OCI-LY1 (cell line): ENCODE measurements at regions not wholly inside any gene's neighbourhood (a gene's known extent, or its start where the extent isn't known, plus 50 kb on each side); places are given as distances from the start of the nearest gene placed in this dataset.

Source experiments
- EZH2 ChIP-seq: fragments of 200-600 bp; sonication (generic), shearing (Covaris generic); IDR thresholded peaks from 2 replicates; pipeline ENCODE4 v1.8.0; 2017; ENCODE audit warnings: borderline replicate concordance, mixed run types, mild to moderate bottlenecking, antibody characterized with exemption, low read length, moderate library complexity, mixed read lengths
- TF ChIP-seq, protein P1 (sequence below): fragments of 200-600 bp; sonication (generic), shearing (Covaris generic); IDR thresholded peaks from 2 replicates; pipeline ENCODE4 v1.5.1; 2017; ENCODE audit warnings: mild to moderate bottlenecking, antibody characterized with exemption, low read length, moderate library complexity, mixed read lengths

DNA sequence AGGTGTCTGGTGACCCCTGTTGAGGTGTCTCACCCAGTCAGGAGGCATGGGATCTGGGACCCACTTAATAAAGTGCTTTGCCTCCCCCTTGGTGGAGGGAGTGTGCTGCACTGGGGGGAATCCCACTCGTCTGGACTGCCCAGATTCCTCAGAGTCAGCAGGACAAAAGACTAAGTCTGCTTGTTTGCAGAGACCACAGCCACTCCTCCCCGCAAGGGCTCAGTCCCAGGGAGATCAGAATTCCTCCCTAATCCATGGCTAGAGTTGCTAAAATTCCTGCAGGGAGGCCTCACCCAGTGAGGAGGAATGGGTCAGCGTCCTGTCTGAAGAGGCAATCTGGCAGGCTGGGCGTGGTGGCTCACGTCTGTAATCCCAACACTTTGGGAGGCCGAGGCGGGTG lies 442.2 kb downstream of the PABPC4L start:
- TF ChIP-seq, protein P1, sequence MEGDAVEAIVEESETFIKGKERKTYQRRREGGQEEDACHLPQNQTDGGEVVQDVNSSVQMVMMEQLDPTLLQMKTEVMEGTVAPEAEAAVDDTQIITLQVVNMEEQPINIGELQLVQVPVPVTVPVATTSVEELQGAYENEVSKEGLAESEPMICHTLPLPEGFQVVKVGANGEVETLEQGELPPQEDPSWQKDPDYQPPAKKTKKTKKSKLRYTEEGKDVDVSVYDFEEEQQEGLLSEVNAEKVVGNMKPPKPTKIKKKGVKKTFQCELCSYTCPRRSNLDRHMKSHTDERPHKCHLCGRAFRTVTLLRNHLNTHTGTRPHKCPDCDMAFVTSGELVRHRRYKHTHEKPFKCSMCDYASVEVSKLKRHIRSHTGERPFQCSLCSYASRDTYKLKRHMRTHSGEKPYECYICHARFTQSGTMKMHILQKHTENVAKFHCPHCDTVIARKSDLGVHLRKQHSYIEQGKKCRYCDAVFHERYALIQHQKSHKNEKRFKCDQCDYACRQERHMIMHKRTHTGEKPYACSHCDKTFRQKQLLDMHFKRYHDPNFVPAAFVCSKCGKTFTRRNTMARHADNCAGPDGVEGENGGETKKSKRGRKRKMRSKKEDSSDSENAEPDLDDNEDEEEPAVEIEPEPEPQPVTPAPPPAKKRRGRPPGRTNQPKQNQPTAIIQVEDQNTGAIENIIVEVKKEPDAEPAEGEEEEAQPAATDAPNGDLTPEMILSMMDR: no peak
- TF ChIP-seq EZH2: no peak
